ENCODE measurements at regions not wholly inside any gene's neighbourhood (a gene's known extent, or its start where the extent isn't known, plus 50 kb on each side); places are given as distances from the start of the nearest gene placed in this dataset.

DNA sequence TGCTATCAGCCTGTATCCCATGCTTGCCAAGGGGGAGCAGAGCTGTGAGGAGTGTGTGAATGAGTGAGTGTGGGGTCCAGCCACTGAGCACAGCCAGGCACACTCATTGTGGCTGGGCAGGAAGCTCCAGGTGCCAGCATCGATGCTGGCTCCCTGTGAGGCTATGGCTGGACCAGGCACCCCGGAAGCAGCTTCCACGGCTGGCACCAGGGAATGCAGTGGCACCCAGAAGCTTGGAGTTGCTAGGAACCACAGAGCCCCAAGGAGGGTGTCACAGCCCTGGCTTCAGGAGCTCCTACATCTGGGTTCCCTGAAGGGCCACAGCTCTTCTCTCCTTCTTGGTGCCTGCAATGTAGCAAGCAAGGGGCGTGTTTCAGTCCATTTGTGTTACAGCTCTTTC is 625.9 kb upstream of the RAG2 start:
- no peak overlapping the region for H3K4me2 ChIP-seq (ENCODE audit: low read length)
- CTCF ChIA-PET (ENCODE audit: unreplicated experiment) = no interaction called here
- intact Hi-C loops (cut with micrococcal nuclease; ENCODE audit: unreplicated experiment) = no loop called here

DNA sequence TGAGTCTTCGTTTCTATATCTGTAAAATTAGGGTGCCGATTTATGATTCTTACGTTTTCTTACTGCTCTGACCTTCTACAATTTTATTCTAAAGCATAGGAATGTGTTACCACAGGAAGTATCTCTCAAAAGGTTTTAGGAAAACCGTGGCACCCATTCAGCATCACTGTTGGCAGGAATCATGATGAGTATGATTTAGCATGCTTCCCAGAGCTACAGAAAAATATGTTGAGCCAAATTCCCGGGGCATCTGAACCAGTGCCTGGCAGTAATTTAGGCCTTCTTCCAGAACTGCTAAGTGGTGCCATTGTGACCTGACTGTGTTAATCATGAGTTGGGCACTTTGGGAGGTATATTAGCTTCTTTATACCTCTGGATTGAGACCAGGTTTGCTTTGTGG is 605.0 kb upstream of the RAG2 start:
- DNase-seq (ENCODE audit: low spot score) = no peak
- Histone ChIP-seq H3K4me2 (ENCODE audit: low read length) (no peak overlapping the region), H3K79me2 (ENCODE audit: insufficient read depth, low read depth, low read length) (no peaks in the 10 kb centered on the region), H3K36me3 (ENCODE audit: insufficient read depth, low read length) (no peaks in the 10 kb centered on the region), H3K4me3 (ENCODE audit: low read depth, low read length, poor library complexity, severe bottlenecking) (no peak overlapping the region), H2AFZ (ENCODE audit: low read length) (no peak overlapping the region), H3K27ac (ENCODE audit: low read depth, low read length, poor library complexity, severe bottlenecking) (no peak overlapping the region), H4K20me1 (ENCODE audit: insufficient read depth, low read length) (no peaks in the 10 kb centered on the region), H3K9me3 (ENCODE audit: low read length) (no peaks in the 10 kb centered on the region), H3K9me2 (ENCODE audit: insufficient read depth, low read length) (no peaks in the 10 kb centered on the region), H3K4me1 (ENCODE audit: insufficient read depth, low read length, poor library complexity, severe bottlenecking) (no peaks in the 10 kb centered on the region)
- ChIA-PET POLR2A (no interaction called here), CTCF (ENCODE audit: unreplicated experiment) (no interaction called here)
- intact Hi-C loops (cut with micrococcal nuclease; ENCODE audit: unreplicated experiment) = no loop called here
- TF ChIP-seq EZH2phosphoT487 (IDR thresholded peaks at IDR 0.05; ENCODE audit: borderline replicate concordance, low read depth, low read length) (no peak), CTCF (conservative IDR thresholded peaks at IDR 0.05; ENCODE audit: low read length) (no peak)
- no TSS peak for BruUV-seq (replicated peaks)

More for the DNA sequence above, 625.9 kb upstream of the RAG2 start:
- Histone ChIP-seq H3K4me3 (ENCODE audit: low read depth, low read length, poor library complexity, severe bottlenecking) (no peak overlapping the region), H3K9me3 (ENCODE audit: low read length) (0 out of 2 replicates have a peak, but pooled peaks cover 5% of the 10 kb centered on the region), H3K4me1 (ENCODE audit: insufficient read depth, low read length, poor library complexity, severe bottlenecking) (no peaks in the 10 kb centered on the region), H4K20me1 (ENCODE audit: insufficient read depth, low read length) (no peaks in the 10 kb centered on the region), H3K9me2 (ENCODE audit: insufficient read depth, low read length) (no peaks in the 10 kb centered on the region), H3K27ac (ENCODE audit: low read depth, low read length, poor library complexity, severe bottlenecking) (no peak overlapping the region), H3K36me3 (ENCODE audit: insufficient read depth, low read length) (no peaks in the 10 kb centered on the region), H2AFZ (ENCODE audit: low read length) (no peak overlapping the region), H3K79me2 (ENCODE audit: insufficient read depth, low read depth, low read length) (no peaks in the 10 kb centered on the region)
- POLR2A ChIA-PET = no interaction called here
- no TSS peak for BruUV-seq (replicated peaks)
- no peak for DNase-seq (ENCODE audit: low spot score)
- no peak for TF ChIP-seq CTCF (conservative IDR thresholded peaks at IDR 0.05; ENCODE audit: low read length)
- TF ChIP-seq EZH2phosphoT487 (IDR thresholded peaks at IDR 0.05; ENCODE audit: borderline replicate concordance, low read depth, low read length) = no peak

- Histone ChIP-seq H3K4me3 (ENCODE audit: low read depth, low read length, poor library complexity, severe bottlenecking) (no peak overlapping the region), H3K79me2 (ENCODE audit: insufficient read depth, low read depth, low read length) (no peaks in the 10 kb centered on the region), H4K20me1 (ENCODE audit: insufficient read depth, low read length) (no peaks in the 10 kb centered on the region), H3K9me2 (ENCODE audit: insufficient read depth, low read length) (no peaks in the 10 kb centered on the region), H3K9me3 (ENCODE audit: low read length) (no peaks in the 10 kb centered on the region), H2AFZ (ENCODE audit: low read length) (no peak overlapping the region), H3K27ac (ENCODE audit: low read depth, low read length, poor library complexity, severe bottlenecking) (no peak overlapping the region), H3K4me2 (ENCODE audit: low read length) (no peak overlapping the region), H3K4me1 (ENCODE audit: insufficient read depth, low read length, poor library complexity, severe bottlenecking) (no peaks in the 10 kb centered on the region), H3K36me3 (ENCODE audit: insufficient read depth, low read length) (no peaks in the 10 kb centered on the region)
- TF ChIP-seq CTCF (conservative IDR thresholded peaks at IDR 0.05; ENCODE audit: low read length) (no peak), EZH2phosphoT487 (IDR thresholded peaks at IDR 0.05; ENCODE audit: borderline replicate concordance, low read depth, low read length) (no peak)
- BruUV-seq (replicated peaks) = no TSS peak
- ChIA-PET CTCF (ENCODE audit: unreplicated experiment) (no interaction called here), POLR2A (interaction anchor here (0.7 kb wide), 1 partner anchor 15 kb away, joined by 3 read pairs; no protein-coding TSS in a partner anchor)
- no peak for DNase-seq (ENCODE audit: low spot score)
- intact Hi-C loops (cut with micrococcal nuclease; ENCODE audit: unreplicated experiment) = no loop called here
These were observed 601.0 kb upstream of the RAG2 start for GRCh38 chr11:37199082-37199481.

All from OCI-LY7 (cell line).